ENCODE measurements at regions not wholly inside any gene's neighbourhood (a gene's known extent, or its start where the extent isn't known, plus 50 kb on each side); places are given as distances from the start of the nearest gene placed in this dataset.

GRCh38 chrY:15345471-15346155, 821.3 kb downstream of the NLGN4Y start:
- no peak overlapping the region for H3K4me3 ChIP-seq
- H3K36me3 ChIP-seq: no peaks in the 10 kb centered on the region
- H3K9me3 ChIP-seq: no peaks in the 10 kb centered on the region
- TF ChIP-seq CTCF (IDR thresholded peaks at IDR 0.05) (no peak), EP300 (IDR thresholded peaks at IDR 0.05) (no peak)
- 65% methylated on average over 2 of the region's 4 CpGs; no CpG with 5 or more reads in 1 of the 2 donors for WGBS, 2 donors (ENCODE audit: low coverage in 1 of 2)
- no peaks in the 10 kb centered on the region for H3K4me1 ChIP-seq
- no peaks in the 10 kb centered on the region for H3K27me3 ChIP-seq
- no peak for ATAC-seq
- no peak overlapping the region for H3K27ac ChIP-seq

GRCh38 chrY:15349351-15349750, 825.0 kb downstream of the NLGN4Y start:
- ATAC-seq: no peak
- Histone ChIP-seq H3K9me3 (no peaks in the 10 kb centered on the region), H3K27me3 (no peaks in the 10 kb centered on the region), H3K36me3 (no peaks in the 10 kb centered on the region), H3K27ac (no peak overlapping the region), H3K4me1 (no peaks in the 10 kb centered on the region), H3K4me3 (no peak overlapping the region)
- TF ChIP-seq EP300 (IDR thresholded peaks at IDR 0.05): no peak
- TF ChIP-seq POLR2AphosphoS5 (IDR thresholded peaks at IDR 0.05): no peak
- no peak for TF ChIP-seq CTCF (IDR thresholded peaks at IDR 0.05)
- no peak for TF ChIP-seq POLR2A (IDR thresholded peaks at IDR 0.05)
- 42% methylated on average over 2 of the region's 2 CpGs; no CpG with 5 or more reads in 1 of the 2 donors for WGBS, 2 donors (ENCODE audit: low coverage in 1 of 2)

GRCh38 chrY:15355321-15355720, 831.0 kb downstream of the NLGN4Y start:
- Histone ChIP-seq H3K4me3 (no peak overlapping the region), H3K27ac (no peak overlapping the region), H3K27me3 (no peaks in the 10 kb centered on the region), H3K9me3 (no peaks in the 10 kb centered on the region), H3K36me3 (no peaks in the 10 kb centered on the region), H3K4me1 (no peaks in the 10 kb centered on the region)
- no peak for ATAC-seq
- TF ChIP-seq POLR2A (IDR thresholded peaks at IDR 0.05): no peak
- no peak for TF ChIP-seq CTCF (IDR thresholded peaks at IDR 0.05)
- no peak for TF ChIP-seq POLR2AphosphoS5 (IDR thresholded peaks at IDR 0.05)
- no peak for TF ChIP-seq EP300 (IDR thresholded peaks at IDR 0.05)
- 87% methylated on average over 3 of the region's 3 CpGs; no CpG with 5 or more reads in 1 of the 2 donors for WGBS, 2 donors (ENCODE audit: low coverage in 1 of 2)

GRCh38 chrY:15360471-15360870, 836.1 kb downstream of the NLGN4Y start:
- TF ChIP-seq POLR2AphosphoS5 (IDR thresholded peaks at IDR 0.05) (no peak), CTCF (IDR thresholded peaks at IDR 0.05) (no peak), EP300 (IDR thresholded peaks at IDR 0.05) (no peak), POLR2A (IDR thresholded peaks at IDR 0.05) (no peak)
- no peaks in the 10 kb centered on the region for H3K36me3 ChIP-seq
- no peak for ATAC-seq

GRCh38 chrY:15364996-15365395, 840.7 kb downstream of the NLGN4Y start:
- no peaks in the 10 kb centered on the region for H3K36me3 ChIP-seq
- no peaks in the 10 kb centered on the region for H3K9me3 ChIP-seq
- TF ChIP-seq POLR2A (IDR thresholded peaks at IDR 0.05) (no peak), POLR2AphosphoS5 (IDR thresholded peaks at IDR 0.05) (no peak), CTCF (IDR thresholded peaks at IDR 0.05) (no peak), EP300 (IDR thresholded peaks at IDR 0.05) (no peak)
- no peak overlapping the region for H3K4me3 ChIP-seq
- WGBS, 2 donors (ENCODE audit: low coverage in 1 of 2): no CpG with 5 or more reads among the region's 4 CpGs
- no peak for ATAC-seq
- no peak overlapping the region for H3K27ac ChIP-seq
- H3K27me3 ChIP-seq: no peaks in the 10 kb centered on the region
- H3K4me1 ChIP-seq: no peaks in the 10 kb centered on the region

More at GRCh38 chrY:15360471-15360870, 836.1 kb downstream of the NLGN4Y start:
- no peak overlapping the region for H3K4me3 ChIP-seq
- H3K27me3 ChIP-seq: no peaks in the 10 kb centered on the region
- no peaks in the 10 kb centered on the region for H3K9me3 ChIP-seq
- H3K27ac ChIP-seq: no peak overlapping the region
- no peaks in the 10 kb centered on the region for H3K4me1 ChIP-seq

All from gastroesophageal sphincter (tissue), 4 donors.